Pancreas (tissue), 10 donors: ENCODE measurements at regions not wholly inside any gene's neighbourhood (a gene's known extent, or its start where the extent isn't known, plus 50 kb on each side); places are given as distances from the start of the nearest gene placed in this dataset.

Experiments used
- ATAC-seq, 4 donors: fragments of 200-7000 bp; cut with Tn5 transposase; one replicate each; pipeline versions ENCODE4 v1.8.0 to v1.9.1; 2020; ENCODE audit warnings: mild to moderate bottlenecking in 4 of 4, moderate library complexity in 4 of 4
- DNase-seq, 6 donors: peaks; one replicate each; pipeline ENCODE4 v3.0.0-alpha.2; 2020
- FAIRE-seq: peaks from 2 replicates; lab custom pipeline; 2012; peaks lifted over from hg19 to GRCh38; lab: Jason Lieb, UNC
- H3K27ac ChIP-seq, 4 donors: fragments of 200-600 bp; sonication (generic); 1 replicate in 3 of 4; 2 replicates in 1 of 4; pipeline versions ENCODE4 v1.5.0 to v1.8.0; 2020
- H3K27me3 ChIP-seq, 4 donors: fragments of 200-600 bp; one replicate each; pipeline ENCODE4 v1.8.0; 2021
- H3K36me3 ChIP-seq, 3 donors: fragments of 200-600 bp; sonication (generic) in 1 of 3; one replicate each; pipeline versions ENCODE4 v1.5.0 to v1.8.0; 2020 to 2021
- H3K4me1 ChIP-seq, 3 donors: fragments of 200-600 bp; one replicate each; pipeline ENCODE4 v1.8.0; 2021
- H3K4me3 ChIP-seq, 4 donors: fragments of 200-600 bp; sonication (generic) in 2 of 4; one replicate each; pipeline versions ENCODE4 v1.5.0 to v1.8.0; 2020 to 2021
- H3K9me3 ChIP-seq, 4 donors: fragments of 200-600 bp; one replicate each; pipeline ENCODE4 v1.8.0; 2021
- CTCF ChIP-seq, 4 donors: fragments of 200-600 bp; sonication (generic) in 3 of 4; IDR thresholded peaks; one replicate each; pipeline versions ENCODE4 v1.5.0 to v1.8.0; 2021; ENCODE audit warnings: antibody characterized with exemption in 4 of 4
- WGBS, 2 donors: extraction: QIAGEN DNeasy Blood & Tissue Kit; methylation state at CpG; one replicate each; pipeline ENCODE4 v1.1.7; 2013; 5-methylcytosine and 5-hydroxymethylcytosine counted together
- intact Hi-C, 3 donors: fragments of 100-400 bp; cut with DNase I; formaldehyde crosslinking; loops; one replicate each; pipeline versions ENCODE4 v1.11.1 to v1.14.2; 2022
- donor health status: healthy with polysubstance abuse.
- donor health status: DM: no; HTN: no; CAD: no; lungs with moderate emphysema.
- donor health status: DM: no; HTN: no; CAD: no.
- donor health status: control.
- donor health status: control.
- donor health status: Bipolar disorder and iron deficiency.
- donor health status: DM: yes; HTN: yes; CAD: no.
- donor health status: DM: no; HTN: no; CAD: no.
- donor health status: DM: no; HTN: no; CAD: no.
- donor health status: DM: yes; HTN: yes; CAD: no.

- H3K36me3 ChIP-seq = peaks cover 0 to 6% (median 0%) of the 10 kb centered on the region in 3 donors
- whole genome bisulfite sequencing, 2 donors = 2% methylated on average over 45 to 46 of the region's 46 CpGs
- peak; percentile 41 for FAIRE-seq
- intact Hi-C loops = no loop called here
- H3K27ac ChIP-seq = peak overlapping the region; percentile 87 to 92 (median 88)
- ATAC-seq = peak; percentile 96 to 99 (median 98)
- no peaks in the 10 kb centered on the region for H3K9me3 ChIP-seq
- DNase-seq = peak; percentile 94 to 97 (median 96)
- peak overlapping the region; percentile 75 to 97 (median 84) for H3K4me3 ChIP-seq
- H3K27me3 ChIP-seq = no peaks in the 10 kb centered on the region
- peak in 1 of 4 donors; percentile 9 for TF ChIP-seq CTCF (IDR thresholded peaks at IDR 0.05)
- H3K4me1 ChIP-seq = peaks cover 0 to 5% (median 0%) of the 10 kb centered on the region in 3 donors
Measured at GRCh38 chr6:71420693-71421328, 132.2 kb downstream of the OGFRL1 start.

GRCh38 chr6:71421611-71422010, 133.0 kb downstream of the OGFRL1 start:
- FAIRE-seq = no peak
- no peaks in the 10 kb centered on the region for H3K36me3 ChIP-seq
- DNase-seq = no peak
- WGBS, 2 donors = 70 to 77% methylated on average over 4 of the region's 4 CpGs
- peaks cover 0 to 5% (median 0%) of the 10 kb centered on the region in 3 donors for H3K4me1 ChIP-seq
- TF ChIP-seq CTCF (IDR thresholded peaks at IDR 0.05) = no peak
- ATAC-seq = no peak
- no peak overlapping the region for H3K4me3 ChIP-seq
- peak overlapping the region in 2 of 4 donors; percentile 87 to 92 for H3K27ac ChIP-seq
- H3K27me3 ChIP-seq = no peaks in the 10 kb centered on the region
- H3K9me3 ChIP-seq = no peaks in the 10 kb centered on the region
- intact Hi-C loops = no loop called here

GRCh38 chr6:71430018-71430417, 141.4 kb downstream of the OGFRL1 start:
- WGBS, 2 donors = 51 to 55% methylated on average over 3 of the region's 3 CpGs
- DNase-seq (no peak), FAIRE-seq (no peak), ATAC-seq (no peak)
- no peaks in the 10 kb centered on the region for H3K4me1 ChIP-seq
- H3K27me3 ChIP-seq = no peaks in the 10 kb centered on the region
- H3K4me3 ChIP-seq = no peak overlapping the region
- H3K27ac ChIP-seq = no peak overlapping the region
- no peaks in the 10 kb centered on the region for H3K9me3 ChIP-seq
- intact Hi-C loops = no loop called here
- no peak for TF ChIP-seq CTCF (IDR thresholded peaks at IDR 0.05)
- no peaks in the 10 kb centered on the region for H3K36me3 ChIP-seq

- intact Hi-C loops = no loop called here
- Histone ChIP-seq H3K27ac (no peak overlapping the region), H3K27me3 (peaks cover 0 to 9% (median 2%) of the 10 kb centered on the region in 4 donors), H3K4me1 (no peaks in the 10 kb centered on the region), H3K36me3 (no peaks in the 10 kb centered on the region), H3K9me3 (no peaks in the 10 kb centered on the region), H3K4me3 (no peak overlapping the region)
- ATAC-seq (no peak), FAIRE-seq (no peak), DNase-seq (no peak)
- TF ChIP-seq CTCF (IDR thresholded peaks at IDR 0.05) = no peak
Measured at GRCh38 chr6:71433441-71433840, 144.8 kb downstream of the OGFRL1 start.

GRCh38 chr6:71444222-71444621, 155.6 kb downstream of the OGFRL1 start:
- Histone ChIP-seq H3K27me3 (no peaks in the 10 kb centered on the region), H3K9me3 (no peaks in the 10 kb centered on the region), H3K27ac (no peak overlapping the region), H3K36me3 (no peaks in the 10 kb centered on the region), H3K4me3 (no peak overlapping the region), H3K4me1 (no peaks in the 10 kb centered on the region)
- intact Hi-C loops = no loop called here
- no peak for TF ChIP-seq CTCF (IDR thresholded peaks at IDR 0.05)
- no peak for FAIRE-seq
- DNase-seq = no peak
- peak; percentile 75 to 82 (median 78) for ATAC-seq
- 36 to 52% methylated on average over 4 of the region's 4 CpGs for WGBS, 2 donors
